ENCODE measurements at regions not wholly inside any gene's neighbourhood (a gene's known extent, or its start where the extent isn't known, plus 50 kb on each side); places are given as distances from the start of the nearest gene placed in this dataset.

GRCh38 chr14:24692382-24693352 is 58.7 kb upstream of the GZMB start:
- no peak overlapping the region for H3K4ac ChIP-seq (ENCODE audit: low read depth, low read length)
- no peak overlapping the region for H3K23ac ChIP-seq (ENCODE audit: low read depth, low read length)
- H4K91ac ChIP-seq (ENCODE audit: insufficient read depth, low read depth, low read length), result no peak overlapping the region
- H3K27me3 ChIP-seq (ENCODE audit: control insufficient read depth, insufficient read depth, low read length), result no peaks in the 10 kb centered on the region
- in situ Hi-C loops (cut with MboI; ENCODE audit: low sequenced_read_pairs) (no loop called here), intact Hi-C loops (cut with micrococcal nuclease) (no loop called here), dilution Hi-C loops (cut with HindIII; ENCODE audit: low sequenced_read_pairs, unreplicated experiment) (no loop called here)
- WGBS, 2 experiments (ENCODE audit: extremely low coverage in 2 of 2, insufficient read length in 1 of 2), result 0% methylated on average over 1 of the region's 11 CpGs; no CpG with 5 or more reads in 1 of the 2 experiments
- no peak overlapping the region for H4K8ac ChIP-seq (ENCODE audit: low read depth in 2 of 2, low read length in 2 of 2)
- H3K79me1 ChIP-seq (ENCODE audit: low read depth in 1 of 2, low read length in 2 of 2), result no peaks in the 10 kb centered on the region
- no peak overlapping the region for H3K14ac ChIP-seq (replicated peaks; ENCODE audit: low read depth, low read length)
- TF ChIP-seq ELK1 (IDR thresholded peaks at IDR 0.05; ENCODE audit: borderline replicate concordance, low read depth, low read length) (no peak), RFX5 (IDR thresholded peaks at IDR 0.05; ENCODE audit: low read depth, low read length) (no peak), BHLHE40 (IDR thresholded peaks at IDR 0.05; ENCODE audit: low read depth, low read length) (no peak), FOS (IDR thresholded peaks at IDR 0.05; ENCODE audit: low read depth, low read length) (no peak), MAZ (IDR thresholded peaks at IDR 0.05; ENCODE audit: borderline replicate concordance, low read depth, low read length) (no peak), MAFK (IDR thresholded peaks at IDR 0.05; ENCODE audit: low read depth, low read length) (no peak)
- H2BK5ac ChIP-seq (ENCODE audit: low read depth, low read length, poor library complexity, severe bottlenecking), result no peak overlapping the region
- no peak overlapping the region for H3K18ac ChIP-seq (ENCODE audit: low read depth, low read length)
- no TSS peak for BruUV-seq (replicated peaks)
- no peak overlapping the region for H4K5ac ChIP-seq (ENCODE audit: low read depth, low read length)
- no peaks in the 10 kb centered on the region for H3K9me1 ChIP-seq (ENCODE audit: insufficient read depth, low read length)
- no peak overlapping the region for H2BK120ac ChIP-seq (ENCODE audit: low read depth, low read length)
- H2BK20ac ChIP-seq (ENCODE audit: low read depth, low read length), result no peak overlapping the region
- no peak overlapping the region for H2BK15ac ChIP-seq (ENCODE audit: low read depth, low read length)
- H3K27ac ChIP-seq (ENCODE audit: insufficient read depth, low read length), result no peak overlapping the region
- H3K36me3 ChIP-seq (ENCODE audit: control insufficient read depth, insufficient read depth, low read length), result no peaks in the 10 kb centered on the region
- no peak overlapping the region for H3K9ac ChIP-seq (ENCODE audit: low read depth, low read length)
- H3K4me3 ChIP-seq (ENCODE audit: insufficient read depth, low read depth, low read length), result no peak overlapping the region
- H3K9me3 ChIP-seq (ENCODE audit: control insufficient read depth, insufficient read depth, low read length), result no peaks in the 10 kb centered on the region; the same call in 1 of the 2 replicates
- H3K56ac ChIP-seq (ENCODE audit: extremely low read depth, insufficient read depth, low read length), result no peak overlapping the region
- no peaks in the 10 kb centered on the region for H3K4me1 ChIP-seq (ENCODE audit: control insufficient read depth, insufficient read depth, low read length)
- ChIA-PET POLR2A (ENCODE audit: unreplicated experiment) (no interaction called here), CTCF (interaction anchor here (0.7 kb wide), 1 partner anchor 17 kb away, joined by 3 read pairs; no protein-coding TSS in a partner anchor)
- no peak for ATAC-seq (ENCODE audit: low read depth)
- H3K4me2 ChIP-seq (ENCODE audit: low read depth, low read length), result no peak overlapping the region
- H2AFZ ChIP-seq (replicated peaks; ENCODE audit: low read length, poor library complexity), result no peak overlapping the region
- H4K20me1 ChIP-seq (ENCODE audit: insufficient read depth, low read length), result no peaks in the 10 kb centered on the region
- no peak overlapping the region for H2AK9ac ChIP-seq (replicated peaks; ENCODE audit: low read depth, low read length, poor library complexity)
- DNase-seq, result no peak
- H2AK5ac ChIP-seq (ENCODE audit: low read depth, low read length), result no peak overlapping the region

All from IMR-90 (cell line).